ENCODE measurements at regions not wholly inside any gene's neighbourhood (a gene's known extent, or its start where the extent isn't known, plus 50 kb on each side); places are given as distances from the start of the nearest gene placed in this dataset.

GRCh38 chr12:24240707-24241106, 291.2 kb upstream of the SOX5 start:
- H3K4me1 ChIP-seq (ENCODE audit: control insufficient read depth, insufficient read depth, low read length), result no peaks in the 10 kb centered on the region
- no peak overlapping the region for H3K27ac ChIP-seq (ENCODE audit: insufficient read depth, low read length)
- H3K4ac ChIP-seq (ENCODE audit: low read depth, low read length), result no peak overlapping the region
- H3K9me3 ChIP-seq (ENCODE audit: control insufficient read depth, insufficient read depth, low read length), result no peaks in the 10 kb centered on the region
- TF ChIP-seq FOS (IDR thresholded peaks at IDR 0.05; ENCODE audit: low read depth, low read length), result no peak
- no peak for TF ChIP-seq RCOR1 (IDR thresholded peaks at IDR 0.05; ENCODE audit: insufficient replicate concordance, low read length)
- TF ChIP-seq MXI1 (IDR thresholded peaks at IDR 0.05; ENCODE audit: borderline replicate concordance, low read depth, low read length), result no peak
- TF ChIP-seq CHD1 (IDR thresholded peaks at IDR 0.05; ENCODE audit: low read depth, low read length), result no peak
- TF ChIP-seq NFE2L2 (IDR thresholded peaks at IDR 0.05; ENCODE audit: low read depth, low read length), result no peak
- TF ChIP-seq ELK1 (IDR thresholded peaks at IDR 0.05; ENCODE audit: borderline replicate concordance, low read depth, low read length), result no peak
- TF ChIP-seq MAZ (IDR thresholded peaks at IDR 0.05; ENCODE audit: borderline replicate concordance, low read depth, low read length), result no peak
- TF ChIP-seq RFX5 (IDR thresholded peaks at IDR 0.05; ENCODE audit: low read depth, low read length), result no peak
- no peak for TF ChIP-seq SMC3 (IDR thresholded peaks at IDR 0.05; ENCODE audit: low read depth, low read length)
- TF ChIP-seq CTCF (conservative IDR thresholded peaks at IDR 0.05; ENCODE audit: low read depth, low read length), result no peak
- no peak for TF ChIP-seq MAFK (IDR thresholded peaks at IDR 0.05; ENCODE audit: low read depth, low read length)
- TF ChIP-seq POLR2A (IDR thresholded peaks at IDR 0.05; ENCODE audit: low read depth, low read length), result no peak
- H3K4me2 ChIP-seq (ENCODE audit: low read depth, low read length), result no peak overlapping the region
- intact Hi-C loops (cut with micrococcal nuclease) (no loop called here), in situ Hi-C loops (cut with MboI; ENCODE audit: low sequenced_read_pairs) (no loop called here), dilution Hi-C loops (cut with HindIII; ENCODE audit: low sequenced_read_pairs, unreplicated experiment) (no loop called here)
- no peak overlapping the region for H2BK120ac ChIP-seq (ENCODE audit: low read depth, low read length)
- no CpG with 5 or more reads among the region's 1 CpG for WGBS, 2 experiments (ENCODE audit: extremely low coverage in 2 of 2, insufficient read length in 1 of 2)
- POLR2A ChIA-PET (ENCODE audit: unreplicated experiment), result no interaction called here
- no peaks in the 10 kb centered on the region for H3K9me1 ChIP-seq (ENCODE audit: insufficient read depth, low read length)
- H3K36me3 ChIP-seq (ENCODE audit: control insufficient read depth, insufficient read depth, low read length), result no peaks in the 10 kb centered on the region
- DNase-seq (no peak), ATAC-seq (ENCODE audit: low read depth) (no peak)
- H3K23ac ChIP-seq (ENCODE audit: low read depth, low read length), result no peak overlapping the region
- CTCF ChIA-PET, result no interaction called here
- no peak overlapping the region for H3K56ac ChIP-seq (ENCODE audit: extremely low read depth, insufficient read depth, low read length)
- BruUV-seq (replicated peaks), result no TSS peak
- no peak overlapping the region for H2BK15ac ChIP-seq (ENCODE audit: low read depth, low read length)
- no peak overlapping the region for H3K9ac ChIP-seq (ENCODE audit: low read depth, low read length)
- no peak overlapping the region for H4K5ac ChIP-seq (ENCODE audit: low read depth, low read length)
- no peak overlapping the region for H2AK9ac ChIP-seq (replicated peaks; ENCODE audit: low read depth, low read length, poor library complexity)
- no peak overlapping the region for H2BK5ac ChIP-seq (ENCODE audit: low read depth, low read length, poor library complexity, severe bottlenecking)
- no peaks in the 10 kb centered on the region for H4K20me1 ChIP-seq (ENCODE audit: insufficient read depth, low read length)
- no peak overlapping the region for H4K91ac ChIP-seq (ENCODE audit: insufficient read depth, low read depth, low read length)
- no peak overlapping the region for H4K8ac ChIP-seq (ENCODE audit: low read depth in 2 of 2, low read length in 2 of 2)
- H3K4me3 ChIP-seq (ENCODE audit: insufficient read depth, low read depth, low read length), result no peak overlapping the region
- H3K27me3 ChIP-seq (ENCODE audit: control insufficient read depth, insufficient read depth, low read length), result no peaks in the 10 kb centered on the region
- H2AK5ac ChIP-seq (ENCODE audit: low read depth, low read length), result no peak overlapping the region
- H3K18ac ChIP-seq (ENCODE audit: low read depth, low read length), result no peak overlapping the region
- H3K14ac ChIP-seq (replicated peaks; ENCODE audit: low read depth, low read length), result no peak overlapping the region
- no peak overlapping the region for H2AFZ ChIP-seq (replicated peaks; ENCODE audit: low read length, poor library complexity)
- no peaks in the 10 kb centered on the region; a peak in 1 of 4 replicates for H3K79me1 ChIP-seq (ENCODE audit: low read depth in 1 of 2, low read length in 2 of 2)
- H2BK20ac ChIP-seq (ENCODE audit: low read depth, low read length), result no peak overlapping the region

All from IMR-90 (cell line).